Renal cortex interstitium (tissue), 11 donors: ENCODE measurements at regions not wholly inside any gene's neighbourhood (a gene's known extent, or its start where the extent isn't known, plus 50 kb on each side); places are given as distances from the start of the nearest gene placed in this dataset.
"Not testable (repeated sequence)": the region's sequence is repeated elsewhere in the genome, so short reads cannot be mapped to it uniquely, and the experiment has no call there.

Source experiments
- DNase-seq, 11 donors: peaks; one replicate each; pipeline ENCODE4 v3.0.0-alpha.2; 2013; ENCODE audit warnings: low read depth in 9 of 11, low spot score in 4 of 11; ENCODE audit errors: extremely low read depth in 1 of 11

DNA sequence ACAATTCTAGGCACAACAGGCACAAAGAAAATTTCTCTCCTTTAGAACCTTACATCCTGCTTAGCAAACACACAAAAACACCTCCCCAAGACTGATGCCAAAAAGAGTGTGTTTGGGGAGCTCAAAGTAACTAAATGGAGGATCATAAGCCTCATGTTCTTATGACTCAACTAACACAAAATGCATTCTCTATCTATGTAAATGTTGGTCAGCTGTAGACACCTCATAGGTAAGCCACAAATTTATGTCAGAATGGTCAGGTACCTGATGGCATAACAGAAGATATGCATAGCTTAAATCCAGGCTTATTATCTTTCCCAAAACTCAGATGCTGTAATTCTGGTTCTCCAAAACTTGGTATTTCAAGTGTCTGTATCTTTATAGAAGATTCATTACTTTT lies 315.1 kb downstream of the C7orf25 start:
- DNase-seq: no peak

DNA sequence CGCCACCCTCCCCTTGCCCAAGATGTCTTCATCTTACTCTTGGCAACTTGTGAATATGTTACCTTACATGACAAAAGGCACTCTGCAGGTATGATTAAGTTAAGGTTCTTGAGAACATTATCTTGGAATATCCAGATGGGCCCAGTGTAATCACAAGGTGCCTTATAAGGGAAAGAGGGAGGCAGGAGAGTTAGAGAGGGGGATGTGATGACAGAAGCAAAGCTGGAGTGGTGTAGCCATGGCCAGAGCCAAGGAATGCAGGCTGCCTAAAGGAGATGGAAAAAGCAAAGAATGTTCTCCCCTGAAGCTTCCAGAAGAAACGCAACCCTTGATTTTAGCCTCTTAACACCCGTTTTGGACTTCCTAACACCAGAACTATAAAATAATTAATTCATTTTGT lies 318.0 kb downstream of the C7orf25 start:
- DNase-seq: no peak

DNA sequence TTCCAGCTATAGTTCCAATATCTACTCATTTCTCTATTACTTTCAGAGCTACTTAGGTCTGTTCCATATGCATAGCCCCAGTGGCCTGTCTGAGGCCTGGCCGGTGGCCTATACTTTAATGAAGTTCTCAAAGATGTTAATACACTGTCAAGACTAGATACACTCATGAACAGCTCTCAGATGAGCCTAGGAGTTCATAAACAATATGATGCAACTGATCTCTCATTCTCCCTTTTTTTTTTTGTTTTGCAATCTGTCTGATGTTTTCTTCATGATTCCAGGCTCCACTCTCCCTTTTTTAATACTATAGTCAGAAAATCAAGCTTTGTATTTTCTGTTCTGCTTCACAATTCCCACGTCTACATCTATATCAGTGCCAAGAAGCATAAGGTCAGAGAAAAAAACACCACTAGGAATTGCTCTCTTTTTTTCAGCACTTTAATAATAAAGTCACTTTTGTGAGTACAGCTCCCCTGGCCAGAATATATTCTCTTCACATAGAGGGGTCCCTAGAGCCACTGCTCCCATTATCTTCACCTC lies 321.0 kb downstream of the C7orf25 start:
- DNase-seq: no peak

DNA sequence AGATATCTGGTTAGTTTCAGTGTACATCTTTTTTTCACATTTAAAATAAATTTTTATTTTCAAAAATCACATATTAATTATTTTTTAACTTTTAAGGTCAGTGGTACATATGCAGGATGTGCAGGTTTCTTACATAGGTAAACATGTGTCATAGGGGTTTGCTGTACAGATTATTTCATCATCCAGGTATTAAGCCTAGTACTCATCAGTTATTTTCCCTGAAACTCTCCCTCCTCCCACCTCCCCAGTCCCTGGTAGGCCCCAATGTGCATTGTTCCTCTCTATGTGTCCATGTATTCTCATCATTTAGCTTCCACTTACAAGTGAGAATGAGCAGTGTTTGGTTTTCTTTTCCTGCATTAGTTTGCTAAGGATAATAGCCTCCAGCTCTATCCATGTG lies 323.0 kb downstream of the C7orf25 start:
- no peak for DNase-seq

DNA sequence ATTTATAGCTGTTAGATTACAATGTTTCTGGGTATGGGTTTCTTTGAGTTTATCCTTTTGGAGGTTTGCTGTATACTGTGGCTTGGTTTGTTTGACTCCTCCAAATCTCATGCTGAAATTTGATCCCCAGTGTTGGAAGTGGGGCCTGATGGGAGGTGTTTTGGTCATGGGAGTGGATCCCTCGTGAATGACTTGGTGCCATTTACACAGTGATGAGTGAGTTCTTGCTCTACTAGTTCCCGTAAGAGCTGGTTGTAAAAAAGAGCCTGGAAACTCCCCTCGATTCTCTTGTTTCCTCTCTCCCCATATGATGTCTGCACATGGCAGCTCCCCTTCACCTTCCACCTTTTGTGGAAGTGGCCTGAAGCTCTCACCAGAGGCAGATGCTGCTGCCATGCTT lies 324.1 kb downstream of the C7orf25 start:
- DNase-seq: peak in 1 of 11 donors; percentile 15

DNA sequence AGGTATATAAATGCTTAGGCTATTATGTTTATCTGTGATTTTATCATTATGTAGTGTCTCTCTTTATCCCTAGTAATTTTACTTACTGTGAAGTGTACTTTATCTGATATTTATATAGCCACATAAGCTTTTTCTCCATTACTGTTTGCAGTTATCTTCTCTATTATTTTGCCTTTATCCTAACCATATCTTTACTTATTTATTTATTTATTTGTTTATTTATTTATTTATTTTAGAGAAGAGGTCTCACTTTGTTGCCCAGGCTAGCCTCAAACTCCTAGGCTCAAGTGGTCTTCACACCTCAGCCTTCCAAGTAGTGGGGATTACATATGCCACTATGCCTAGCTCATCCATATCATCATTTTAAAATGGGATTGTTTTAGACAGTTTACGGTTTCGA lies 331.8 kb downstream of the C7orf25 start:
- no peak for DNase-seq

DNA sequence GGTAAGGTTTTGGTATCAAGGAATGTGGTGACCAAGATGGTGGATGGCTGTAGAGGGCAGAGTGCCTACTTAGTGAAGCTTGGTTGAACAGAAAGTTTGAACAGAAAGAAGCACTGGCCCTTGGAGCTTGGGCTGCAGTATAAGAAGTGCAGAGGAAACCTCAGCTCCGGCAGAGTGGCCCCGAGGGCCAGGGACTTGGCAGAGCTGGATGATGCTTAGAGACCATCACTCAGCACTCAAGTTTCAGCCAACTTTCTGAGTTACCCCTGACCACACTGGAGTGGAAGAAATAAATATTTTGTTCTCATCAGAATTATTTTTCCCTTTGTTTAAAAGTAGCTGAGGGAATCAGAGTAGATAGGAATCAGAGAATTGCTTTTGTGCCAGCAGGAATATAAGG lies 336.7 kb downstream of the C7orf25 start:
- no peak for DNase-seq

DNA sequence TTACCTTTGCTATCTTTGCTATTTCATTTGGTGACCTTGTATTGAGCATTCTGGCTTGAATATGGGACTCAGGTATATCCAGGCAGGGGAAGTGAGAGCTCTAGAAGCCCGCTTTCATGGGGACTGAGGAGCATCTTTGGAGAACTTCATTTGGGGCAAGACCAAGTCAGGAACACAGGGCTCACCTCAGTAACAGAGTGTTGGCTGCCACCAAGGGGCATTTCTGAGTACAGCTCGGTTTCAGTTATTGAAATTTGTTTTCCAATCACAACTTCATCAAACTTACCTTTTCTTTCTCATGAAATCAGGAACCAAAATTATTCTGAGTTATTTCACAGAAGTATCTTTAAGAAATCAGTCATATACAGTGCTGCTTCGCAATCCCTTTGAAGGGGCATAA lies 337.2 kb downstream of the C7orf25 start:
- DNase-seq: no peak

DNA sequence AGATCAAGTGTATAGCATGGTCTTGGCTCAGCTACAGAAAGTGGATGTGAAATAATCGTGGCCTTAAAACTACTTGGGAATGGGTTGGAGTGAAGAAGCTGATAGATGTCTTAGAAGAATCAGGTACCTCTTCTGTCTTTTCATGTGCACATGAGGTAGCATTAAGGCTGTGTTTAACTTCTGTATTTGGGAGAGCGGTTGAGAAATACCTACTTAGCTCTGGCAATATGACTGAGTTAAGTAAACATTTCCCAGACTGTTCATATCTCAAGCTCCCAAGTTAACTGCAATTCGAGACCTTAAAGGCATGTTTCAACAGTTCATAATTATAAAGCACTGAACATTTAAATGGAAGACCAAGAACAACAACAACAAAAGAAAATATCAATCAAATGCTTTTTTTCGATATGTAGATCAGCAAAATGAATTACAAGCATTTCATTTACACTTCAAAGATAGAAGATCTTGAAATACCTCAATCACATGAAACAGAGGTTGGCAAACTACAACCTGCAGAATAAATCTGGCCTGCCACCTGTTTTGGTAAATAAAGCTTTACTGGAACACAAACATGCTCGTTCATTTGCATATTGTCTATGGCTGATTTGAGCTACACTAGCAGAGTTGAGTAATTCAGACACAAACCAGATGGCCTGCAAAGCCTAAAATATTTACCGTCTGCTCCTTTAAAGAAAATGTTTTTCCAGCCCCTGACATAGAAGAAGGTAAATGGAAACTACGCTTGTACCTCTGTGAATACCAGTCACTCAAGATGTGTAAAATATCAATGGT lies 337.1 kb upstream of the GLI3 start:
- DNase-seq: no peak

DNA sequence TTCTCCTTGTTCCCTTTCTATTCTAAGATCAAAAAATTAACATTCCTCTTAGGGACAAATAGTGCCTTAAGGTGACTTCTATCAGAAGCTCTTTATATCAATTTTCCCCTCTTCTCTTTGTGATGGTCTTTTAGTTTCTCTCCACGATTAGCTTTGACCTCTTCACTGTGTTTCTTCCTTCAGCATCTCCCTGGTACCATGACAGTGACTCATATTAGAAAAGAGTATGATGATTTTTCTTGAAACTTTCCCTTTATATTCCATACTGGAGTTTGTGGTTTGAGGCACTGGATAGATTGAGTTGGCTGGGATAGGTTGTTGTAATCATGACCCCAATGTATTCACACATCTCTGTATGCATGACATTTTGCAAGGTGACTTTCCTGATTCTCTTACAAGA lies 335.6 kb upstream of the GLI3 start:
- no peak for DNase-seq

DNA sequence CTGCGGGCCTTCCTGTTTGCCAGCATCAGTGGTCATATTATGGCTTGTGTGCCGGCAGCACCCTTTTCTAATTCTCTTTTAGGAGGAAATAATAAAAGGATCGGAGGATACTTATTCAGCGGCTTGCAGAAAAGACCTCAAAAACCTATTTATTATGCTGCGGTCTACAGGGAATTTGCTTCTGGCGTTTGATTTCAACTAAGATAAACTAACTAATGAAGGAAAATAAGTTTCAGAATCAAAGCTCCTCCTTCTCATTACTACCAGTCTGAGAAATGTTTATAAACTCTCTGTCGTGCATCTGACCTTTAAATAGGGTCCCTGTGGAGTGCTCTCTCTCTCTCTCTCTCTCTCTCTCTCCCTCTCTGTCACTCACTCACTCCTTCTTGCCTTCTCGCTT lies 335.0 kb upstream of the GLI3 start:
- DNase-seq: peak in 1 of 11 donors; percentile 16

DNA sequence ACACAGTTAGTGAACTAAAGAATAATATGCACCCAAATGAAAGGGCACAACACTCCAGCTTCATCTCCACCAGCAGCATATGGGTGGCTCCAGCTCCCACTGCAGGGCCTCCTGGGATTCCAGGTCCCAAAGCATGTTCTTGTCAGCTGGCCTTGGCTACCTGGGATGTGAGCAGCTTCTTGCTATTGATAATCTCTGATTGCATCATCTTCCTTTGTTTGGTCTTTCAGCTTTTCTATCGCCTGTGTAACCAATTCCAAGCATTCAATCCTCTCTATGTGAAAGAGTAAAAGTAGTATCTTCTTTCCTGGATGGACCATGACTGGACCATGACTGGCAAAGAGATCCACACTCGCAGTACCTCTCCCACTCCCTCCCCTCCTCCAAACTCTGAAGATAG lies 333.9 kb upstream of the GLI3 start:
- no peak for DNase-seq

DNA sequence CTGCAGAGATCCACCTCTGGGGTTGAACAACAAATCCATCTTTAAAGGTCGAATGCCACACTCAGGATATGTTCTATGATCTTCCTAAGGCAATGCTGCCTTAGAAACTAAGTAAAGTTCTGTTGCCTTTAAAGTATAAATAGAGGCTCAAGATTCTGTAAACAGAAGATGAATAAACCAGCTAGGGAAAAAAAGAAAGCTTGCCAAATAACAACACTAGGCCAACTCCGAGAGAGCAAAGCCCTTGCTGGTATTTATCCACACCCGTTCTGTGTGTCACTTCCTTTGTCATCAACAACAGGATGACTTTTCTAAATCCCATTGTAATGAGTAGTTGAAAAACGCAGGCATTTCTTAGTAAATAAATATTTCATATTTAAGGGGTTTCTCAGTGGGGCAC lies 330.0 kb upstream of the GLI3 start:
- DNase-seq: no peak

DNA sequence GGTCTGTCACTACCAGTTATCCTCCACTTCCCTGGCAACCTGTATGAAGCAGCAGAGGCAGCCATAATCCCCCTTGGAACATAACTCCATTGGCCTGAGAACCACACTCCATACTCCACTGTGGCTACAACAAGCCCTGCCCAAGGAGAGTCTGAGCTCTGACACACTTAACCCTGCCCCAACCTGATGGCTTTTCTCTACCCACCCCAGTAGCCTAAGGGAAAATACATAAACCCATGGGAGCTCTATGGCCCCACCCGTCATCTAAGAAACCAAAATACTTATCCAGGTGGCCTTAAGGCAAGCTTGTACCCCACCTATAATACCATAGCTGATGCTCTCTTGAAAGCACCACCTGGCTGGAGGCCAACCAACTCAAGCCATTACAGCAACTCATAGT lies 324.8 kb upstream of the GLI3 start:
- no peak for DNase-seq

DNA sequence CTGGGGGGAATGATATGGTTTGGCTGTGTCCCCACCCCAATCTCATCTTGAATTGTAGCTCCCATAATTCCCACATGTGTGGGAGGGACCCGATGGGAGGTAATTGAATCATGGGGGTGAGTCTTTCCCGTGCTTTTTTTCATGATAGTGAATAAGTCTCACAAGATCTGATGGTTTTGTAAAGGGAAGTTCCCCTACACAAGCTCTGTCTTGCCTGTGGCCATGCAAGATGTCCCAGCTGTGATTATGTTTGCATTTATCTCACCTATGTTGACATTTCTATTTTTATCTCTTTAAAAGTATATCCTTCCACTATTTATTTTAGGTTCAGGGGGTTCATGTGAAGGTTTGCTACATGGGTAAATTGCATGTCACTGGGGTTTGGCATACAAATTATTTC lies 323.9 kb upstream of the GLI3 start:
- no peak for DNase-seq

DNA sequence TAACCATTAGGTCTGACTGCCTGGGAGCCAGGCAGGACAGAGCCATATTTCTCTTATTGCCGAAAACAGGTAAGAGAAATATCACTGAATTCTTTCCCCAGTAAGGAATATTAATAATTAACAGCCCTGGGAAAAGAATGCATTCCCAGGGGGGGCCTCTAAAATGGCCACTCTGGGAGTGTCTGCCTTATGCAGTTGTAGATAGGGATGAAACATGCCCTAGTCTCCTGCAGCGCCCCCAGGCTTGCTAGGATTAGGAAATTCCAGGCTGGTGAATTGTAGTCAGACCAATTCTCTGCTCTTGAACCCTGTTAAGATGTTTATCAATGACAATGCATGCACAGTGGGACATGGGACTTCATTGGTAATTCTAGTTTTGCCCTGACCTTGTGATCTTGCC lies 317.9 kb upstream of the GLI3 start:
- not testable (repeated sequence) for DNase-seq

DNA sequence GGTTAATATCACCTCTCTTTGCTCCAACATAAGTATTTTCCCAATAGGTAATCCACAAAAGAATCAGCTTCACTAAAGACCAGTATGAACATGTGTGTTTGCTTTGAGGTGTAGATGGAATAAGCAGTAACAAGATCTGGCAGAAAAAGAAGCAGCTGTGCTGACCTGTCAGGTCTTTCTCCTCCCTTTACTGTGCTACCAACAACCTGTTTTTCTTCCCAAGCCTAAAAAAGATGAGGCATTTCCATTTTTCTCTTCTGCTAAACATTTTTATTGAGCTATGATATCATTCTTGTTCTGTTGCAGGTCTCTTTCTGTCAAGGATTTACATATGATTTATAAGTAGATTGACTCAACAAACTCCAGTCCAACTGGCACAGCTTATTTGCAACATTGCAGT lies 315.2 kb upstream of the GLI3 start:
- DNase-seq: no peak

DNA sequence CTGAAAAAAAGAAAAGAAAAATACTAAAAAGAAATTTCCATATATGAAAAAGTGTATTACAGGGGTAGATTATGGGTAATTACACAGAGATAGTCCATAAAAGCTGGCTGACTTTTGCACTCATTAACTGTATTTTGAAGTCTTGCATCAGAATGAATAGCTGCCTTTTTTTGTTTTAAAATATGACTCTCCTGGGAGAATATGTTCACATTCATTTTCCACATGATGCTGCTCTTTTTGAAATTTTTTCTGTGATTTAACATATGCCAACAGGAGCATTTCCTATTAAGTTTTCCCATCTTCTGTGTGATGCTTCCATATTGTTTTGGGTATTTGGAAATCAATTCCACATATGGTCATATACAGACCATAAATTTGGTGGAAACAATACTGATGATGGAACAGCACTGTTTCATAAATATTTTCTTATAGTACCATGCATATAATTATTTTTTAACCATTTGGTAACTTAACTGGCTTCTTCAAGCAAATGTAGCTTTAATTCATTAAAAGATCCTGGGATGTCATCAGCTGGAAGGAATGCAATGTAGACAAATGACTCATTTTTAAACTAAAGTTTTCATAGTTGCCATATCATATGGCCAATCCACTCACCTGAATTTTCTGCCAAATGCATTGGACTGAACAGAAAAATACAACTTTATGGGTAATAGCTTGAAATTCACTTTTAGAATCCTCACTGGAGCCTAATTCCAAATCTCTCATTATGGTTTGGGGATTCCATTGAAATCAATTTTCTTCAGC lies 313.9 kb upstream of the GLI3 start:
- no peak for DNase-seq

DNA sequence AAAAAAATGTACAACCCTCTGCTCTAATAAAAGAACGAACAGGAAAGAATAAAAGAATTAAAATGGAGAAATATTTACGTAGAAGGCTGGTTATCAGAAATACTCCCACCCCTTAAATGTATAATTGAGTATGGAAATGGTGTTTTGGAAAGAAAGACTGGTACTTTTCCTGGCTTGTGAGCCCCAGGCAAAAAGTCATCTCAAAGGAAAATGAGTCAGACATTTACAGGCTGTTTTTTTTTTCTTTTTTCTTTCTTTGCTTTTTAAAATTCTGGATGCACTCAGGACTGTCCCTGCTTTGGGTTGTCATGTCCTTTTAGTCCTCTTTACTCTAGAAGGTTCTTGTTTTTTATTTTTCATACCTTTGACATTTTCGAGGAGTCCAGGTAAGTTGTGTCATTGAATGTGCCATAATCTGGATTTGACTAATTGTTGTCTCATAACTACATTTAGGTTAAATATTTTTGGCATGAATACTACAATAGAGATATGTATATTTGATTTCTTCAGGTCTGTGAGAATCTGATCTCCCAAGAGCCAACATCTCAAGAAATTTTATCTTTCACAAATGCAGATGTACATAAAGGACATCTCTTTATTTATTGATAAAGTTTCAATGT lies 313.0 kb upstream of the GLI3 start:
- no peak for DNase-seq
